ENCODE measurements at regions not wholly inside any gene's neighbourhood (a gene's known extent, or its start where the extent isn't known, plus 50 kb on each side); places are given as distances from the start of the nearest gene placed in this dataset.

DNA sequence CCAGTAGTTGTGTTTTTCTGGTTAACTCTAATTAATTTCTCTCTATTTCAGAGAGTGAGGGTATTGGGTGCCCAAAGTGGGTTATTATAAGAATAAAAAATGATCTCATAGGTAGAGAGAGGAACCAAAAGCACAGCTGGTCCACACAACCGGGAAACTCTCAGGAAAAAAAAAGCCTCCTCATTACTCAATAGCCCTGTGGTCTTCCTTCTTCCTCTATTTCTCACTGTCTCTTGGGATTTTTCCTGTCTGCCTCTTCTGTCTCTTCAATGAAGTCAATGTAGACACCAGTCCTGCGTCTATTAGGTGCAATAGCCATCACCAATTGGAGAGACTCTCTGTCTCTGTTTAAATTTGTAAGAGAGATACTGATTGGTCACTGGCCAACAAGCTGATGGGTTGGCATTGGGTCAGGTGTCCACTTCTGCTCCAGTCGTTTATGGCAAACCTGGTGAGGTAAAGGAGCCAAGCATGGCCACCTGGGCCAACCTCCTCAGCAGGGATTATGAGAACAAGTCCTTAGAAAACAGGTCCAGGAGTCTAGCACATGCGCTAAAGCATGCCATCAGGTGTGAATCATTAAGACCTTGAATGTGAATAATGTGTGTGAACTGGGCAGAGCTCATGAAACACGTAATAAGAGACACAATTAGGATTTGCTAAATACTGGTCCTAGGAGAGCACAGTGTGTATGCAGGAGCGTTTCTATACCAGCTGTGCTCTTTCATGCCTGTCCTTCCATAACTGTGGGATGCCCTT lies 443.0 kb upstream of the RUNX1 start:
- TF ChIP-seq, protein P1, sequence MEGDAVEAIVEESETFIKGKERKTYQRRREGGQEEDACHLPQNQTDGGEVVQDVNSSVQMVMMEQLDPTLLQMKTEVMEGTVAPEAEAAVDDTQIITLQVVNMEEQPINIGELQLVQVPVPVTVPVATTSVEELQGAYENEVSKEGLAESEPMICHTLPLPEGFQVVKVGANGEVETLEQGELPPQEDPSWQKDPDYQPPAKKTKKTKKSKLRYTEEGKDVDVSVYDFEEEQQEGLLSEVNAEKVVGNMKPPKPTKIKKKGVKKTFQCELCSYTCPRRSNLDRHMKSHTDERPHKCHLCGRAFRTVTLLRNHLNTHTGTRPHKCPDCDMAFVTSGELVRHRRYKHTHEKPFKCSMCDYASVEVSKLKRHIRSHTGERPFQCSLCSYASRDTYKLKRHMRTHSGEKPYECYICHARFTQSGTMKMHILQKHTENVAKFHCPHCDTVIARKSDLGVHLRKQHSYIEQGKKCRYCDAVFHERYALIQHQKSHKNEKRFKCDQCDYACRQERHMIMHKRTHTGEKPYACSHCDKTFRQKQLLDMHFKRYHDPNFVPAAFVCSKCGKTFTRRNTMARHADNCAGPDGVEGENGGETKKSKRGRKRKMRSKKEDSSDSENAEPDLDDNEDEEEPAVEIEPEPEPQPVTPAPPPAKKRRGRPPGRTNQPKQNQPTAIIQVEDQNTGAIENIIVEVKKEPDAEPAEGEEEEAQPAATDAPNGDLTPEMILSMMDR (IDR thresholded peaks at IDR 0.05) = no peak
- H3K27ac ChIP-seq = peak overlapping the region in 1 of 2 donors; percentile 2
- no peak for DNase-seq (ENCODE audit: low spot score)
- H3K4me3 ChIP-seq = no peak overlapping the region

DNA sequence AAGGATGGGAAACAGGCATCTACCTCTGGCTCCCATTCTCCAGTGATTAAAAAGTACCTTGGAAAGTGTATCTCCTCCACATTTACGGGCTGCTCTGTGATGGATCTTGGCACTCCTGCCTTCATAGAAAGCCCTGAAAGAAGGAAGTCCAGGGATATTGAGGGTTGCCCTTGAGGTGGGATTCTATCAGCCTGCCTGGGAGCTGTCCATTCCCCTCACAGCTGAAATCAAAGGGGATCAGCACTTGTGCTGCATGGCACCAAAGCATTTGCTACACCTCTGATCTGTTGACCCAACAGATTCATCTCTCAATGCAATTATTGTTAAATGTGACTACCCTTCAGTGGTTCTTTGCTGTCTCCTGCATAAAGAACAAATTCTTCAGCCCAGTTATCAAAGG lies 442.0 kb upstream of the RUNX1 start:
- H3K27ac ChIP-seq = no peak overlapping the region
- TF ChIP-seq, protein P1 (IDR thresholded peaks at IDR 0.05) = no peak
- DNase-seq (ENCODE audit: low spot score) = no peak
- H3K4me3 ChIP-seq = no peak overlapping the region

DNA sequence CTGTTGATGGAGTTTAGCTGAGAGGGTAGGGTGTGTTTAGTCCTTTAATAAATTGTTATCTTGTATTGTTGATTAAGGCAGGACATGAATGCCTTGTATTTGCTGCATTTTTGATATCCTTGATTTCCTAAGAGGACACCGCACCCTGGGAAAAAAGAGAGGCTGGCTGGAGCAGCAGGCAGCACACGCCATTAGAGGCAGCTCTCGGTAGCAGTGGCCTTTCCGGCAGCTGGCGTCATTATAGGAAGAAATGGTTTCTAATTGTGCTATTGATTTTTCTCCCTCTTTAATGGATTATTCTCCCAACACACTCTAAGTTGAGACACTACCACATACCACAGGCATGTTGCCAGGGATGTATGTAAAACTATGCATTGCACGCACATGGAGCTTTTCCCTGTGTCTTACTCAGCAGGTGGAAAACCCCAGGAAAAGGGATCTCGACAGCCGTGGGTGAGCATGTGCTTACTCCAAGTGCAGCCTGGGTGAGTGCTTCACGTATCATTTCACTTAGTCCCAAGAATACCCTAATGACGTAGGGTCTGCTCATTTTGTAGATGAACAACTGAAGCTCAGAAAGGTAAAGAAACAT lies 440.4 kb upstream of the RUNX1 start:
- Histone ChIP-seq H3K27ac (no peak overlapping the region), H3K4me3 (no peak overlapping the region)
- TF ChIP-seq, protein P1 (IDR thresholded peaks at IDR 0.05) = no peak
- no peak for DNase-seq (ENCODE audit: low spot score)

DNA sequence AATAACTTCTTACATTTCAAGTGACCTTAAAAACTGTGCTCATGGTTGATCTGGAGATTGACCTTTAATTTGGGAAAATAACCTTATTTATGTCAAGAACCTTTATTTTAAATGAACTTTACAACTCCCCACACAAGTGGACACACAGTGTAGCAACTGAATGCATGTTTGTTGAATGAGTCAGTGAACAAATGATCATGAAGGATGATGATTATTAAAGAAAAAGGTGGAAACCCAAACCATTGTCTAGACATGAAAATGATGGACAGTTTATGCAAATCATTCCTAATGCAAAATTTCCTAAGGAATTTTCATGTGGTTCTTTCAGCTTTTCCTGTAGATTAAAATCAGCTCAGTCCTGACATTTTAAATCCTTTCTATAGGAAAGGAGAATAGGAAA lies 439.8 kb upstream of the RUNX1 start:
- TF ChIP-seq, protein P1 (IDR thresholded peaks at IDR 0.05) = no peak
- Histone ChIP-seq H3K27ac (no peak overlapping the region), H3K4me3 (no peak overlapping the region)
- no peak for DNase-seq (ENCODE audit: low spot score)

DNA sequence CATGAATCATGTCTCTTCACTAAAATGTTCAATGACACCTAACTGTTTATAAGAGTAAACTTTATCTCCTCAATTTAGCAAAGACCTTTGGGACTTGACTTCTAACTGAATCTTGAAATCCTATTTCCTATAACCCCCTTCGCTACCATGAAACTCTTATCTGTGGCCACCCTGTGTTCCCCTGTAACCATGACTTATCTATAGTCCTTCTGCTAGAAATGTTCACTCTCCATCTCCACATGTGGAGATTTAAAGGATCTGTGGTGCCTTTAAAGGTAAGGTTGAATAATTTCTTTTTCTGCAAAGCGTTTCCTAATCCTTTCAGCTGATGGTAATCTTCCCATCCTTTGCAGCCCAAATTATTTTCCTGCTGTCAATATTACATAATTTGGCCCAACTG lies 436.3 kb upstream of the RUNX1 start:
- TF ChIP-seq, protein P1 (IDR thresholded peaks at IDR 0.05) = no peak

DNA sequence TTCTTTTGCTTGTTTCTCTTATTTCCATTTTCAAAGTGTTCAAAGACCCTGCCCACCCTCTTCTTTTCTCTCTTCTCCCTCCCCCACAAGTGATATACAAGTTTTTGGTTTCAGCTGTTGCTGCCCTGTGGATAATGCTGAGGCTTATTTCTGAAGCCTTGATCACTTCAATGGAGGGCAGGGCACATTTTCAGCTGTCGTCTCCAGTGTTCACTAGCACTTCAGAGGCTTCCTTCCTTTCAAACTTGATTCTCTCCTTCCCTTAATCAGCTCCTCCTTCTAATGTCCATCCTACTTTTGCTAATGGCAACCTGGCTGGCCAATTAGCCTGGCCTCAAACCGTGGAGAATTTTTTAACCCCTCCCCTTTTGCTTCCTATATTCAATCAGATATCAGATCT lies 435.7 kb upstream of the RUNX1 start:
- DNase-seq (ENCODE audit: low spot score) = no peak
- TF ChIP-seq, protein P1 (IDR thresholded peaks at IDR 0.05) = no peak

More for the DNA sequence above, 436.3 kb upstream of the RUNX1 start:
- H3K27ac ChIP-seq = no peak overlapping the region
- DNase-seq (ENCODE audit: low spot score) = no peak
- no peak overlapping the region for H3K4me3 ChIP-seq

DNA sequence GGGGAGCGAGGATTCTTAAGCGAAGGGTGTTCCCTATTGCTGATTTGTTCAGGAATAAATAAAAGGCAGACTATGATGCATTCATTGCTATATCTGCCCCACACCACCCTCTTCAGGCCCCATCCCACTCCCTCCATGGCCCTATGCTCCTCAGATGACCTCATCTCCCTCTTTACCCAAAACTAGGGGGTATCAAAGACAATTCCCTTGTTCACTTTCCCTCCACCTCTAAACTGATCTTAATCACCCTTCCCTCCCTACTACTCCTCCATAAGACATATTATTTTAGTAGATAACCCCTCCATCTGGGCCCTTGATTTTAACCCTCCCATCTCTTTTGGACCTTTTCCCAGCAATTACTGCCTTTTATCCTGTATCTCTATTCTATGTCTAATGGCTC lies 434.9 kb upstream of the RUNX1 start:
- TF ChIP-seq, protein P1 (IDR thresholded peaks at IDR 0.05) = no peak
- H3K4me3 ChIP-seq = no peak overlapping the region
- no peak overlapping the region for H3K27ac ChIP-seq
- no peak for DNase-seq (ENCODE audit: low spot score)

More for the DNA sequence above, 435.7 kb upstream of the RUNX1 start:
- Histone ChIP-seq H3K27ac (no peak overlapping the region), H3K4me3 (no peak overlapping the region)
